ENCODE measurements at regions not wholly inside any gene's neighbourhood (a gene's known extent, or its start where the extent isn't known, plus 50 kb on each side); places are given as distances from the start of the nearest gene placed in this dataset.

- Histone ChIP-seq H2AFZ (ENCODE audit: low read depth, low read length) (no peak overlapping the region), H3K27ac (ENCODE audit: low read depth, low read length) (no peak overlapping the region), H3K4me1 (ENCODE audit: insufficient read depth, low read length) (no peaks in the 10 kb centered on the region), H3K9me3 (ENCODE audit: insufficient read depth, low read depth, low read length) (no peaks in the 10 kb centered on the region), H3K4me3 (ENCODE audit: insufficient read depth, low read depth, low read length) (no peak overlapping the region), H4K20me1 (ENCODE audit: insufficient read depth, low read length) (no peaks in the 10 kb centered on the region), H3K79me2 (ENCODE audit: insufficient read depth, low read length) (no peaks in the 10 kb centered on the region), H3K36me3 (ENCODE audit: insufficient read depth, low read length) (no peaks in the 10 kb centered on the region), H3K9ac (ENCODE audit: low read length) (no peak overlapping the region), H3K27me3 (ENCODE audit: insufficient read depth, low read length) (no peaks in the 10 kb centered on the region), H3K4me2 (ENCODE audit: low read length) (no peak overlapping the region)
- Mint-ChIP-seq H3K4me1 (ENCODE audit: low read depth, unreplicated experiment) (no peaks in the 10 kb centered on the region), H3K27me3 (ENCODE audit: low read depth, unreplicated experiment) (no peaks in the 10 kb centered on the region), H3K36me3 (ENCODE audit: low read depth, unreplicated experiment) (no peaks in the 10 kb centered on the region), H3K9me3 (ENCODE audit: unreplicated experiment) (no peaks in the 10 kb centered on the region), H3K4me3 (ENCODE audit: unreplicated experiment) (no peak overlapping the region), H3K27ac (ENCODE audit: unreplicated experiment) (no peak overlapping the region)
- no peak for FAIRE-seq
- TF ChIP-seq CTCF (IDR thresholded peaks at IDR 0.05; ENCODE audit: insufficient read depth, low read depth, low read length) (no peak), EZH2 (IDR thresholded peaks at IDR 0.05; ENCODE audit: insufficient read depth, low read length) (no peak)
- DNase-seq (ENCODE audit: low read depth), result no peak
Measured at GRCh38 chr7:51700593-51701215, 384.1 kb upstream of the COBL start.

GRCh38 chr7:51693258-51693657 is 376.6 kb upstream of the COBL start:
- Mint-ChIP-seq H3K36me3 (ENCODE audit: low read depth, unreplicated experiment) (no peaks in the 10 kb centered on the region), H3K27ac (ENCODE audit: unreplicated experiment) (no peak overlapping the region), H3K9me3 (ENCODE audit: unreplicated experiment) (no peaks in the 10 kb centered on the region), H3K4me1 (ENCODE audit: low read depth, unreplicated experiment) (no peaks in the 10 kb centered on the region), H3K27me3 (ENCODE audit: low read depth, unreplicated experiment) (no peaks in the 10 kb centered on the region), H3K4me3 (ENCODE audit: unreplicated experiment) (no peak overlapping the region)
- Histone ChIP-seq H3K27me3 (ENCODE audit: insufficient read depth, low read length) (no peaks in the 10 kb centered on the region), H3K79me2 (ENCODE audit: insufficient read depth, low read length) (no peaks in the 10 kb centered on the region), H2AFZ (ENCODE audit: low read depth, low read length) (no peak overlapping the region), H3K9me3 (ENCODE audit: insufficient read depth, low read depth, low read length) (no peaks in the 10 kb centered on the region), H3K27ac (ENCODE audit: low read depth, low read length) (no peak overlapping the region), H4K20me1 (ENCODE audit: insufficient read depth, low read length) (no peaks in the 10 kb centered on the region), H3K4me2 (ENCODE audit: low read length) (no peak overlapping the region), H3K4me1 (ENCODE audit: insufficient read depth, low read length) (no peaks in the 10 kb centered on the region), H3K4me3 (ENCODE audit: insufficient read depth, low read depth, low read length) (no peak overlapping the region), H3K9ac (ENCODE audit: low read length) (no peak overlapping the region), H3K36me3 (ENCODE audit: insufficient read depth, low read length) (no peaks in the 10 kb centered on the region)
- TF ChIP-seq CTCF (IDR thresholded peaks at IDR 0.05; ENCODE audit: insufficient read depth, low read depth, low read length) (no peak), EZH2 (IDR thresholded peaks at IDR 0.05; ENCODE audit: insufficient read depth, low read length) (no peak)
- DNase-seq (ENCODE audit: low read depth), result no peak
- FAIRE-seq, result no peak

- Mint-ChIP-seq H3K27ac (ENCODE audit: unreplicated experiment) (no peak overlapping the region), H3K4me3 (ENCODE audit: unreplicated experiment) (no peak overlapping the region), H3K4me1 (ENCODE audit: low read depth, unreplicated experiment) (no peaks in the 10 kb centered on the region), H3K36me3 (ENCODE audit: low read depth, unreplicated experiment) (no peaks in the 10 kb centered on the region), H3K27me3 (ENCODE audit: low read depth, unreplicated experiment) (no peaks in the 10 kb centered on the region), H3K9me3 (ENCODE audit: unreplicated experiment) (no peaks in the 10 kb centered on the region)
- Histone ChIP-seq H4K20me1 (ENCODE audit: insufficient read depth, low read length) (no peaks in the 10 kb centered on the region), H3K27me3 (ENCODE audit: insufficient read depth, low read length) (no peaks in the 10 kb centered on the region), H3K36me3 (ENCODE audit: insufficient read depth, low read length) (no peaks in the 10 kb centered on the region), H3K4me2 (ENCODE audit: low read length) (no peak overlapping the region), H3K9me3 (ENCODE audit: insufficient read depth, low read depth, low read length) (no peaks in the 10 kb centered on the region), H3K4me3 (ENCODE audit: insufficient read depth, low read depth, low read length) (no peak overlapping the region), H2AFZ (ENCODE audit: low read depth, low read length) (no peak overlapping the region), H3K79me2 (ENCODE audit: insufficient read depth, low read length) (no peaks in the 10 kb centered on the region), H3K4me1 (ENCODE audit: insufficient read depth, low read length) (no peaks in the 10 kb centered on the region), H3K9ac (ENCODE audit: low read length) (no peak overlapping the region), H3K27ac (ENCODE audit: low read depth, low read length) (no peak overlapping the region)
- no peak for TF ChIP-seq CTCF (IDR thresholded peaks at IDR 0.05; ENCODE audit: insufficient read depth, low read depth, low read length)
- DNase-seq (ENCODE audit: low read depth), result no peak
- FAIRE-seq, result no peak
Measured at GRCh38 chr7:51689547-51689946, 372.9 kb upstream of the COBL start.

Measured in astrocyte (in vitro differentiated cells and primary cell).